K562 (cell line): ENCODE measurements at regions not wholly inside any gene's neighbourhood (a gene's known extent, or its start where the extent isn't known, plus 50 kb on each side); places are given as distances from the start of the nearest gene placed in this dataset.
A peak's percentile ranks its signal among the peaks of the same experiment; 100 is the strongest.
"Not testable (repeated sequence)": the region's sequence is repeated elsewhere in the genome, so short reads cannot be mapped to it uniquely, and the experiment has no call there.

Source experiments
- ATAC-seq: fragments of 200-7000 bp; cut with Tn5 transposase; 3 replicates; pipeline ENCODE4 v1.9.1; 2020; ENCODE audit warnings: moderate library complexity
- BruUV-seq: library from RNA; stranded (reverse); fragments of 400-500 nt; replicated peaks from 2 replicates; lab custom pipeline; 2021; lab: Mats Ljungman, UMichigan
- CTCF ChIA-PET: fragments of 300-600 bp; formaldehyde crosslinking; extraction: SDS; loops from one replicate; lab custom pipeline; 2021; ENCODE audit warnings: low intra/inter-chr PET ratio; lab: Yijun Ruan, JAX
- POLR2A ChIA-PET: fragments of 300-600, 350-650 bp; sonication (Branson Sonifier 250); formaldehyde crosslinking; extraction: SDS; loops from one replicate; lab custom pipeline; 2021; ENCODE audit warnings: antibody characterized with exemption, inconsistent platforms; lab: Yijun Ruan, JAX
- DNase-seq, 4 experiments: peaks; one replicate each; pipeline versions ENCODE4 v3.0.0 to v3.0.0-alpha.2; 2011 to 2018; ENCODE audit warnings: low spot score in 3 of 4, mixed read lengths in 3 of 4; ENCODE audit errors: extremely low read depth in 1 of 4
- FAIRE-seq: peaks from 2 replicates; lab custom pipeline; 2011; peaks lifted over from hg19 to GRCh38; lab: Jason Lieb, UNC
- H2AFZ ChIP-seq: 2 replicates; pipeline ENCODE4 v1.6.0; 2011; ENCODE audit warnings: low read depth, low read length, control low read depth, inconsistent platforms
- H3K27ac ChIP-seq: fragments of 200-600 bp; 3 replicates; pipeline ENCODE4 v1.8.0; 2011; ENCODE audit warnings: low read depth, mild to moderate bottlenecking, control low read depth, inconsistent platforms, low read length, moderate library complexity, mixed read lengths; ENCODE audit errors: extremely low read depth
- H3K27me3 ChIP-seq, 2 experiments: fragments of 300-600 bp in 1 of 2; 2 replicates in 1 of 2; 3 replicates in 1 of 2; pipeline versions ENCODE4 v1.6.0 to v1.8.0; 2011; ENCODE audit warnings: inconsistent platforms in 2 of 2, low read length in 2 of 2, mild to moderate bottlenecking in 1 of 2, mixed read lengths in 1 of 2, moderate library complexity in 1 of 2; ENCODE audit not compliant: control insufficient read depth in 2 of 2, insufficient read depth in 2 of 2
- H3K36me3 ChIP-seq: fragments of 300-600 bp; 3 replicates; pipeline ENCODE4 v1.8.0; 2011; ENCODE audit warnings: mild to moderate bottlenecking, low read length, inconsistent platforms; ENCODE audit not compliant: control insufficient read depth, insufficient read depth
- H3K4me1 ChIP-seq, 2 experiments: fragments of 200-600 bp in 1 of 2; replicated peaks in 1 of 2; 2 replicates in 1 of 2; 3 replicates in 1 of 2; pipeline versions ENCODE4 v1.5.1 to v1.8.0; 2011; ENCODE audit warnings: inconsistent platforms in 2 of 2, low read length in 2 of 2, mild to moderate bottlenecking in 1 of 2, mixed read lengths in 1 of 2, moderate library complexity in 1 of 2; ENCODE audit not compliant: control insufficient read depth in 2 of 2, insufficient read depth in 2 of 2
- H3K4me2 ChIP-seq: 2 replicates; pipeline ENCODE4 v1.6.1; 2011; ENCODE audit warnings: low read length, control low read depth, inconsistent platforms, mixed read lengths; ENCODE audit not compliant: insufficient read depth
- H3K4me3 ChIP-seq: fragments of 200-600 bp; sonication (generic), shearing (Covaris generic); 2 replicates; pipeline ENCODE4 v1.5.1; 2016; ENCODE audit warnings: control low read depth, inconsistent platforms
- H3K79me2 ChIP-seq: fragments of 200-600 bp; 3 replicates; pipeline ENCODE4 v1.8.0; 2011; ENCODE audit warnings: low read length, inconsistent platforms; ENCODE audit not compliant: control insufficient read depth, insufficient read depth
- H3K9ac ChIP-seq, 2 experiments: 2 replicates each; pipeline versions ENCODE4 v1.6.0 to v1.6.1; 2011; ENCODE audit warnings: low read depth in 2 of 2, low read length in 2 of 2, control low read depth in 1 of 2, inconsistent platforms in 1 of 2, mild to moderate bottlenecking in 1 of 2, mixed read lengths in 1 of 2; ENCODE audit not compliant: insufficient read depth in 1 of 2
- H3K9me1 ChIP-seq: one replicate; pipeline ENCODE4 v1.6.0; 2011; ENCODE audit warnings: inconsistent platforms, mild to moderate bottlenecking, low read length, moderate library complexity; ENCODE audit not compliant: control insufficient read depth, insufficient read depth
- H3K9me3 ChIP-seq: replicated peaks from 2 replicates; pipeline ENCODE4 v1.5.1; 2011; ENCODE audit warnings: low read depth, low read length, inconsistent platforms; ENCODE audit not compliant: control insufficient read depth, insufficient read depth
- H4K20me1 ChIP-seq: replicated peaks from 2 replicates; pipeline ENCODE4 v1.6.1; 2011; ENCODE audit warnings: low read length, inconsistent platforms, mixed read lengths; ENCODE audit not compliant: control insufficient read depth, insufficient read depth
- C11orf30 ChIP-seq: fragments of 450-650 bp; IDR thresholded peaks from 2 replicates; pipeline ENCODE4 v1.6.1; 2016; ENCODE audit warnings: low read depth, mild to moderate bottlenecking
- KLF13 ChIP-seq: fragments of 450-650 bp; IDR thresholded peaks from 2 replicates; pipeline ENCODE4 v1.6.1; 2016; ENCODE audit warnings: missing genetic modification characterization, low read depth, mild to moderate bottlenecking, missing compliant biosample characterization, moderate library complexity, borderline replicate concordance
- MAFG ChIP-seq: fragments of 450-650 bp; conservative IDR thresholded peaks from 2 replicates; pipeline ENCODE4 v1.6.1; 2016; ENCODE audit warnings: missing genetic modification characterization, missing compliant biosample characterization
- NFYB ChIP-seq: IDR thresholded peaks from 2 replicates; pipeline ENCODE4 v1.6.1; 2011; ENCODE audit warnings: mild to moderate bottlenecking, moderate library complexity; ENCODE audit not compliant: insufficient read length; ENCODE audit errors: extremely low read depth
- PATZ1 ChIP-seq: fragments of 250-450 bp; sonication (Bioruptor Pico); IDR thresholded peaks from 2 replicates; pipeline ENCODE4 v1.5.0; 2020; ENCODE audit warnings: mild to moderate bottlenecking, borderline replicate concordance
- VEZF1 ChIP-seq: fragments of 200-800 bp; sonication (Bioruptor generic); IDR thresholded peaks from 2 replicates; pipeline ENCODE4 v1.6.1; 2017; ENCODE audit warnings: missing genetic modification characterization, missing compliant biosample characterization
- ZNF561 ChIP-seq: fragments of 450-650 bp; formaldehyde crosslinking; conservative IDR thresholded peaks from 2 replicates; pipeline ENCODE4 v1.4.0; 2020; ENCODE audit warnings: mild to moderate bottlenecking, moderate library complexity
- WGBS: fragments of 100-300 bp; shearing (Covaris generic); methylation state at CpG from one replicate; pipeline ENCODE4 v1.1.6; 2016; ENCODE audit warnings: low coverage, mixed read lengths; ENCODE audit not compliant: insufficient coverage; ENCODE audit errors: missing lambda C conversion rate; 5-methylcytosine and 5-hydroxymethylcytosine counted together
- in situ Hi-C: fragments of 300-500 bp; cut with MboI; formaldehyde crosslinking; loops from 4 replicates; pipeline ENCODE4 v1.15.0; 2018; ENCODE audit warnings: inconsistent platforms, mixed read lengths
- intact Hi-C: fragments of 100-400 bp; cut with micrococcal nuclease; formaldehyde crosslinking; loops from 2 replicates; pipeline ENCODE4 v1.14.2; 2022

- no peak for TF ChIP-seq PATZ1 (CRISPR knock-in tag)
- no peak for TF ChIP-seq KLF13 (tag)
- TF ChIP-seq VEZF1 (CRISPR knock-in tag) = no peak
- no peak for TF ChIP-seq ZNF561 (CRISPR knock-in tag)
These were observed 144.3 kb downstream of the MRPS30 start (continued) for GRCh38 chr5:44953078-44953477.

GRCh38 chr5:44958943-44959454, 150.3 kb downstream of the MRPS30 start:
- H3K9ac ChIP-seq, POLR2A ChIA-PET, H2AFZ ChIP-seq, H3K79me2 ChIP-seq, H3K36me3 ChIP-seq, H3K27me3 ChIP-seq, ATAC-seq, FAIRE-seq, H3K4me2 ChIP-seq, intact Hi-C loops, H3K4me1 ChIP-seq, H3K4me3 ChIP-seq, H3K27ac ChIP-seq, DNase-seq, CTCF ChIA-PET, H3K9me3 ChIP-seq, H3K9me1 ChIP-seq, BruUV-seq, in situ Hi-C loops: not testable (repeated sequence)
- TF ChIP-seq C11orf30 (peak; percentile 11; the same call in 1 of the 2 replicates), NFYB (peak; percentile 65), MAFG (tag) (0 out of 2 replicates have a peak, but pooled peaks have one; percentile 9)
- TF ChIP-seq, all 486 proteins: peak for 3; not testable (repeated sequence) for 483
- not testable (repeated sequence) for H4K20me1 ChIP-seq
- 3% methylated on average over 6 of the region's 6 CpGs for WGBS
